Mesodermal cell (in vitro differentiated cells): ENCODE measurements at regions not wholly inside any gene's neighbourhood (a gene's known extent, or its start where the extent isn't known, plus 50 kb on each side); places are given as distances from the start of the nearest gene placed in this dataset.
"Not testable (repeated sequence)": the region's sequence is repeated elsewhere in the genome, so short reads cannot be mapped to it uniquely, and the experiment has no call there.

ENCODE experiments used
- H3K27ac ChIP-seq: 2 replicates; pipeline ENCODE4 v1.7.0; 2013; ENCODE audit warnings: mild to moderate bottlenecking, low read depth, low read length, moderate library complexity; ENCODE audit not compliant: severe bottlenecking
- H3K36me3 ChIP-seq: 2 replicates; pipeline ENCODE4 v1.7.1; 2013; ENCODE audit warnings: mild to moderate bottlenecking, low read length, moderate library complexity; ENCODE audit not compliant: control insufficient read depth, insufficient read depth
- H3K4me1 ChIP-seq: one replicate; pipeline ENCODE4 v1.7.1; 2013; ENCODE audit warnings: mild to moderate bottlenecking, low read length; ENCODE audit not compliant: insufficient read depth, control insufficient read depth, poor library complexity, severe bottlenecking
- H3K4me3 ChIP-seq: 2 replicates; pipeline ENCODE4 v1.7.0; 2013; ENCODE audit warnings: low read length, control low read depth, mild to moderate bottlenecking; ENCODE audit not compliant: insufficient read depth, poor library complexity, severe bottlenecking; ENCODE audit errors: extremely low read depth
- H3K9me3 ChIP-seq: 2 replicates; pipeline ENCODE4 v1.7.1; 2013; ENCODE audit warnings: mild to moderate bottlenecking, low read length, moderate library complexity; ENCODE audit not compliant: control insufficient read depth
- WGBS, 2 experiments: methylation state at CpG; one replicate each; pipeline ENCODE4 v1.1.5; 2013; ENCODE audit warnings: missing lambda C conversion rate in 2 of 2; ENCODE audit not compliant: insufficient coverage in 2 of 2; 5-methylcytosine and 5-hydroxymethylcytosine counted together

GRCh38 chr3:163730684-163731083 lies 1347.6 kb downstream of the SI start:
- Histone ChIP-seq H3K36me3 (no peaks in the 10 kb centered on the region), H3K27ac (no peak overlapping the region), H3K4me3 (no peak overlapping the region), H3K9me3 (no peaks in the 10 kb centered on the region), H3K4me1 (no peaks in the 10 kb centered on the region)
- 100% methylated on average over 1 of the region's 2 CpGs; no CpG with 5 or more reads in 1 of the 2 experiments for WGBS, 2 experiments

- Histone ChIP-seq H3K27ac (no peak overlapping the region), H3K4me1 (no peaks in the 10 kb centered on the region), H3K36me3 (no peaks in the 10 kb centered on the region), H3K4me3 (no peak overlapping the region), H3K9me3 (no peaks in the 10 kb centered on the region)
- WGBS, 2 experiments = 50% methylated on average over 2 of the region's 2 CpGs; no CpG with 5 or more reads in 1 of the 2 experiments
These were observed 1352.2 kb downstream of the SI start for GRCh38 chr3:163726125-163726524.

DNA sequence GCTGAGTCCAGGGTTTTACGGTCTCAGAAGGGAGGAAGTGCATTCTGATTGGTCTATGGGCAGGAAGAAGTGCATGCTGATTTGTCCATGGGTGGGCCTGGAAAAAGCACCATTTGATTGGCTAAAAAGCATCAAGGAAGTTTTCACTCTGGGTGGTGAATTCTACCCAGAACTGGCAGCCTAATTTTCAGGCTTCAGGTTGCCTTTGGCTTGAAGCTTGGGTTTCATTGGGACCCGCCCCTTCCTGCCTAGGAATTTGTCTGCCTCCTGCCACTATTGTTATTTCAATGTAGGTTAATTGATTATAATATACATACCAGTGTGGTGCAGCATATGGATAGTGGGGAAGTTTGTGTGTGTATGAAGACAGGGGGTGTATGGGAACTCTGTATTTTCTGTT lies 1355.9 kb downstream of the SI start:
- no peaks in the 10 kb centered on the region for H3K36me3 ChIP-seq
- no peak overlapping the region for H3K27ac ChIP-seq
- H3K4me1 ChIP-seq = no peaks in the 10 kb centered on the region
- no peaks in the 10 kb centered on the region for H3K9me3 ChIP-seq
- WGBS, 2 experiments = 100% methylated on average over 1 of the region's 2 CpGs
- no peak overlapping the region for H3K4me3 ChIP-seq

DNA sequence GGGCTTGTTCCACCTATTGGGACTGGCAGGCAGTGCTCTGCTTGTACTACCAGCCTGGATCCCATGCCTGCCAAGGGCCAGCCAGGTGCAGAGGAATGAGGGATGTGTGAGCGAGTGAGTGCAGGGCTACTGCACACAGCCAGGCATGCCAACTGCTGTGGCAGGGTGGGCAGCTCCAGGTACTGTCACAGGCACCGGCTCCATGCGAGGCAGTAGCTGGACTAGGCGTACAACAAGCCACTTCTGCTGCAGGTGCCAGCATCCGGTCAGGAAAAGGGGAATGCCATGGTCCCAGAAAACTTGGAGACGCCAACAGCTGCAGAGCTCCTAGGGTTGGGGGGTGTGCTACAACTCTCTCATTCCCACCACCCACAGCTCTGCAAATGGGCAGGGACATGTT lies 1356.7 kb downstream of the SI start:
- WGBS, 2 experiments = 94 to 95% methylated on average over 4 to 5 of the region's 6 CpGs
- no peak overlapping the region for H3K27ac ChIP-seq
- H3K36me3 ChIP-seq = no peaks in the 10 kb centered on the region
- no peaks in the 10 kb centered on the region for H3K4me1 ChIP-seq
- no peak overlapping the region for H3K4me3 ChIP-seq
- no peaks in the 10 kb centered on the region for H3K9me3 ChIP-seq

DNA sequence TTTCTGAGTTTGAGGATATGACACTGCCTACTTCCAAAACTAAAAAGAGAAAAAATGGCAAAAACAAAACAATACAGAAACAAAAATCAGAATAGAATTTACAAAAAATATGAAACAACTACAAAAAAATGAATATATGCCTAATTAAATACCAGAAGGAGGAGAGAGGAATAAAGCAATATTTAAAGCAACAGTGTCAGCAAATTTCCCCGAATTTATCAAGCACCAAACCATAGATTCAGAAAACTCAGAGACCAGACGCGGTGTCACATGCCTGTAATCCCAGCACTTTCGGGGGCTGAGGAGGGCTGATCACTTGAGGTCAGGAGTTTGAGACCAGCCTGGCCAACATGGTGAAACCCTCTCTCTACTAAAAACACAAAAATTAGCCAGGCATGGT lies 1360.9 kb downstream of the SI start:
- WGBS, 2 experiments = 83% methylated on average over 3 of the region's 4 CpGs; no CpG with 5 or more reads in 1 of the 2 experiments
- Histone ChIP-seq H3K9me3 (no peaks in the 10 kb centered on the region), H3K4me3 (no peak overlapping the region), H3K27ac (no peak overlapping the region), H3K4me1 (no peaks in the 10 kb centered on the region), H3K36me3 (no peaks in the 10 kb centered on the region)

DNA sequence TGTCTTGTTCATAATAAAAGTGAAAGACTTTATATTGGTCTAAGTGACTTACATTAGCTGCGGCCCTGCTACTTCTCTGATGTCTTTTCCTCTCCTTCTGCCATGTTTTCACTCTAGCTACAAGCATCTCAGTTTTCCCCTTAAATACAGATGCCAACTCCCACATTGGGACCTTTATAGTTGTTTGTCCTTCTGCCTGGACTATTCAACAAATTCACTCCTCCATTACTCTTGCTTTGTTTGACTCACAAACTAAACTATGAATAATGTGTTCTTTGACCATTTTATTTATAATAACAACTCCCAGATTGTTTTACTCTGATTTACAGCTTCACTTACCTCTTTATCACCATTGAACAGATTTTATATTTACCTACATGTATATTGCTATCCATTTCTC lies 1369.9 kb downstream of the SI start:
- Histone ChIP-seq H3K9me3 (no peaks in the 10 kb centered on the region), H3K27ac (no peak overlapping the region), H3K4me3 (no peak overlapping the region), H3K36me3 (no peaks in the 10 kb centered on the region), H3K4me1 (no peaks in the 10 kb centered on the region)
- whole genome bisulfite sequencing, 2 experiments = 100% methylated on average over 1 of the region's 1 CpG; no CpG with 5 or more reads in 1 of the 2 experiments

DNA sequence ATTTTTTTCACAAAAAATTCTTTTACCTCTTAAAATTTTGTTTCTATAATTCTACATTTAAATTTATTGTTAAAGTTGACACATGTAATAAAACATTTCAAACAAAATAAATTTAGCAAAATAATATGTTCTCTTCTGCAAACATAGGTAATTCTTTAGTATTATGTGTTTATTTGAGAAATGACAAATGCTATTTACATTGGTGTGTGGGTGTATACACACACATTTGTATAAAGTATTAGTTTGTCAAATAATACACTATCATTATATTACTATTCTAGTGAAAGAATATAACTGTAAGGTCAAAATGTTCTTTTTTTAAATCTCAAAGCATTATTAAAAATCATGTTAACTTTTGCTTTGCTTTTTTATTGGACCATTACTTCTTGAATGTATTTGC lies 1370.6 kb downstream of the SI start:
- no peaks in the 10 kb centered on the region for H3K4me1 ChIP-seq
- H3K36me3 ChIP-seq = no peaks in the 10 kb centered on the region
- no peaks in the 10 kb centered on the region for H3K9me3 ChIP-seq
- no peak overlapping the region for H3K4me3 ChIP-seq
- no peak overlapping the region for H3K27ac ChIP-seq

- WGBS, 2 experiments = 65 to 78% methylated on average over 5 of the region's 5 CpGs
- H3K4me3 ChIP-seq, H3K27ac ChIP-seq, H3K9me3 ChIP-seq, H3K36me3 ChIP-seq, H3K4me1 ChIP-seq: not testable (repeated sequence)
These were observed 1380.1 kb downstream of the SI start for GRCh38 chr3:163698221-163698620.

DNA sequence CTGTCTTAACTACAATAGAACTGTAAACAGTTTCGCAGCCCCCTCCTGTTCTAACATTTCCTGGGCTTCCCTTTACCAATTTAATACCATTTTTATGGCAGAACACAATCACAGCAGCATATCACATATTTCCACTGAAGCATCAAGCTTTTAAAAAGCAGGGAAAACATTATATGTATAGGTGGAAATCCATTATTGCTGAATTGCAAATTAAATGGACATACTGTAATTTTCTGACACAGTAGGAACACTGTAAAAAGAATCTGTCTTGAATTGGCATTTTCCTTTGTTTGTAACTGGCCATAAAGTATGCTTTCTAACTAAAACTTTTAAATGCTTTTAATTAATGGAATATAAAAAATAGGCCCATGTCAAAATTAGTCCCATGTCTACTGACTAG lies 1385.8 kb downstream of the SI start:
- Histone ChIP-seq H3K9me3 (peaks cover 4% of the 10 kb centered on the region), H3K4me3 (no peak overlapping the region), H3K36me3 (no peaks in the 10 kb centered on the region), H3K4me1 (no peaks in the 10 kb centered on the region), H3K27ac (no peak overlapping the region)
- 100% methylated on average over 1 of the region's 1 CpG; no CpG with 5 or more reads in 1 of the 2 experiments for WGBS, 2 experiments

- WGBS, 2 experiments = no CpG with 5 or more reads among the region's 2 CpGs
- Histone ChIP-seq H3K4me3 (no peak overlapping the region), H3K36me3 (no peaks in the 10 kb centered on the region), H3K9me3 (peaks cover 4% of the 10 kb centered on the region), H3K4me1 (no peaks in the 10 kb centered on the region), H3K27ac (no peak overlapping the region)
These were observed 1393.6 kb downstream of the SI start for GRCh38 chr3:163684651-163685050.

DNA sequence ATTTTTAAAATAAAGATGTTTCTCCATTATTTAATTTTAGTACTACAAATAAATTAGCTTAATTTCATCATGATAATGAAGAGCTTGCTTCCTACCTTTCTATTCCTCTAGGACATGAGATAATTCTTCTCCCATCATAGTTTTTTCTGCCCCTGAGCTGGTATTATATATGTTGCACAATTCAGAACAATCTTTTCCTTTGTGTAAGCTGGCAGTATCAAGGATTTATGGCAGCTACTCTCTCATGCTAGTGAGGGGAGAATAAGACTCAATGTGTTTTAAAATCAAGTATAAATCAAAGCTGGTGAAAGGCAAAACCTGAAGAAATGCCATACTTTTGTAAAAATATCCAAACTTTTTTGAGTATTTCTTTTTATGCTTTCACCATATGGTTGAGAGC lies 1405.3 kb downstream of the SI start:
- H3K4me3 ChIP-seq = no peak overlapping the region
- H3K27ac ChIP-seq = no peak overlapping the region
- H3K9me3 ChIP-seq = no peaks in the 10 kb centered on the region

GRCh38 chr3:163671201-163671600 lies 1407.1 kb downstream of the SI start:
- Histone ChIP-seq H3K4me1 (no peaks in the 10 kb centered on the region), H3K4me3 (no peak overlapping the region), H3K27ac (no peak overlapping the region), H3K9me3 (no peaks in the 10 kb centered on the region), H3K36me3 (no peaks in the 10 kb centered on the region)
- WGBS, 2 experiments = 88 to 93% methylated on average over 3 of the region's 3 CpGs

More for the DNA sequence above, 1405.3 kb downstream of the SI start:
- Histone ChIP-seq H3K4me1 (no peaks in the 10 kb centered on the region), H3K36me3 (no peaks in the 10 kb centered on the region)
